ENCODE measurements at regions not wholly inside any gene's neighbourhood (a gene's known extent, or its start where the extent isn't known, plus 50 kb on each side); places are given as distances from the start of the nearest gene placed in this dataset.
"Not testable (repeated sequence)": the region's sequence is repeated elsewhere in the genome, so short reads cannot be mapped to it uniquely, and the experiment has no call there.

DNA sequence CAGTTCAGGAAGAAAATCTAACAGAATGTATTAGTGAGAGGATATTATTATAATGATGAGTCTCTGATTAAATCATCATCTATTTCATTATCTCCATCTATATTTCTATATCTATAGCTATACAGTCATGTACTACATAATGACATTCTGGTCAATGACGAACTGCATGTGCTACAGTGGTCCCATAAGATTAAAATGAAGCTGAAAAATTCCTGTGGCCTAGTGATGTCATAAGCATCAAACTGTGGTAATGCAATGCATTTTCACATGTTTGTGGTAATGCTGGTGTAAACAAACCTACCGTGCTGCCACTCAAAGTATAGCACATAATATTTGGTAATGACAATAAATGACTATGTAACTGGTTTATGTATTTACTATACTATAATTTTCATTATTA, 1127.9 kb upstream of the CHAC2 start:
- no peak for DNase-seq

DNA sequence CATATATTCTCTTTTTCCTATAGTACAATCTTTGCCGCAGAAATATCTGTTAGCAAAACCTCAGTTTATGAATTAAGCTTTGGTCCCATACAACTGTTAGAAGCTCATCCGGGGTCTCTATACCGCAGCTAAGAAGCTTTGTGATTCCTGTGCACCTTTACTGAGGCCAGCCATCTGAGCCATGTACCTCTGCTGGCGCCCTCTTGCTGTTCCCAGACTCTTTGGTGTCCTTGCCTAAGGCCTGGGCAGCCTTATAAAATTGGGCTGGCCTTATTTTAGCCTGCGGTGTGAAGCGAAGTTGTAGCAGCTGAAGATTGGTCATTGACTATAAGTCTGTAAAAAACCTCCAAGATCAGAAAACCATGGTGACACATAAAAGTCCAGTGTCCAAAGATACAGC, 1135.1 kb upstream of the CHAC2 start:
- no peak for DNase-seq

DNA sequence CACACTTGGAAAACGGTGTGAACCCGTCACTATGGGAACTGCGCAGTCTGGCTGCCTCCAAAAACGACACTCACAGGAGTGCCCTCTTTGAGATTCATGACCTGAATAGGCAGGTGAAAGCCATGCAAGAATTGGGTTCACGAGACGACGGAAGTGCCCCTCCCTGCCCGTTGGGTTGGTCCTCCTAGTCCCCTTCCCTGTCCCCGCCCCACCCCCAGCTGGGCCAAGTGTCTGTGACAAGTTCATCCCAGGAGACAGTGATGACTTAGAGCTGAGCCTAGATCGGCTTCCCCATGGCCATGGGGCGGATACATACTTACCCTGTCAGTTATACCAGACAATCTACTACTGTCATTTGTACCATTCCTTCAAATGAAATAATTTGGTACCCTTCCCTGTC, 1137.7 kb upstream of the CHAC2 start:
- DNase-seq: no peak

DNA sequence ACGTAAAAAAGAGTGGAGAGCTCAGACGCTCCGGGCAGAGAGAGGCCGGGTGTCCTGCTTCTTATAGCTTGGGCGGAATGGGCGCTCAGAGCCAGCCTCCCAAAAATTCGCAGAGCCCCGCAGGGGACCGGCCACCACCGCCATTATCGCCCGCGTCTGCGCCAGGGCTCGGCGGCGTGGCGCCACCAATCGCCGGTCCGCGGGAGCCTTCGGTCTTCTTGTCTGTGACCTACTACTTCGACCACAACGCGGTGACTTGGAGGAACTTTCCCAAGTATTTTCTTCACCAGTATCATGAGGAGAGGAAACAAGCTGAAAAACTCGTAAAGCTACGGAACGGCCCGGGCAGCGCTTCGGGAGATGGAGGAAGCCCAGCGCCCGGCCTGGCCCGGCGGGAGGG, 1138.1 kb upstream of the CHAC2 start:
- no peak for DNase-seq

DNA sequence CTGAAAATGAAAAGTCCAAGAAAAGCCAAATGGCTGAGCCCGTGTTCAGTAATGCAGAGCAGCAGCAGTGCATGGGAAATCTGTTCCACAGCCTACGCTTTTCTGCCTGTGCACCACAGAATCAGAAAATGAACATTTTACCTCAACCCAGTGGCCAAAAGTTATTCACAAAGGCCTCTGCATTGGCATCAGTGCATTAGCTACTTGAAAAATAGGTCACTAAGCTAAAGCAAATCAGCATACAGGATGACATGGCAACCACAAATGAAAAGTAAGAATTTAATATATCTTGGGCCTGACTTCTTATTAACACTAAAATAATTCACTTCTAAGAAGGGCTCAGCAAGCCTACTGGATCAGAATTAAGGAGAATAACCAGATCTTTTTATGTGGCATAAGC, 1145.3 kb upstream of the CHAC2 start:
- DNase-seq: no peak

DNA sequence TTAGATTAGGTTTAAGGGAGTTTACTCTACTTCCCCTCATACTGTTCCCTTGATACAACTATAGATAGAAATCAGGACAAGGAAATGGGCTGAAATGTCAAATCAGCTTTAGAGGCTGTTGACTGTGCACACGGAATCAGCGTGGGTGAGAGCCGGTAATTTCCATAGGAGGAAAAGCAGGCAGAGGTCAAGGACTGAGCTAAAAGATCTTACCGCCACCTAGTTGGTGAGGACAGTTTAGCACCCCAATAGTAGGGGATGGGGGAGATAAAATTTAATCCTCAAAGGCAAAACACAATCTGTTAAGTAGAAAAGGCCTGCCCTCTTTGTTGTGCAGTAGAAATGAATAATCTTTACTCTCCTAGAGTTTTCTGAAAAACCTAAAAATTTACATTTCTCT, 1154.5 kb upstream of the CHAC2 start:
- no peak for DNase-seq

DNA sequence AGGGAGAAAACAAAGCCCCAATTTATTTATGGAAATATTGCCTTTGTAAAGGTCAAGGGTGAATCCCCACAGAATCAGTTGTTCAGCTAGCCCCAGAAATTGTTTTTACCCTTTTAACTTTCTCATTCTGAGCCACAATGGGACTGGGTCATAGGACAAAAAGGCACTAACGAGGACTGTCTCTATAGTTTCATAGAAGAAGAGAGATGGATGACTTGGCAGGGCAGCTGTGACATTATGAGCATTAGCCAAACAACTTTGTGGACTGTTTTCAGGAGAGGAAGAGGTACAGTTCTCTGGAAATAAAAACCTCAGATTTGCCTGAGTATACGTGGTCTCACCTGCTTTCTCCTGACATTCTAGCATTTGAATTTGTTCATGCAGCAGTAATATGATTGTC, 1155.8 kb upstream of the CHAC2 start:
- DNase-seq: no peak

DNA sequence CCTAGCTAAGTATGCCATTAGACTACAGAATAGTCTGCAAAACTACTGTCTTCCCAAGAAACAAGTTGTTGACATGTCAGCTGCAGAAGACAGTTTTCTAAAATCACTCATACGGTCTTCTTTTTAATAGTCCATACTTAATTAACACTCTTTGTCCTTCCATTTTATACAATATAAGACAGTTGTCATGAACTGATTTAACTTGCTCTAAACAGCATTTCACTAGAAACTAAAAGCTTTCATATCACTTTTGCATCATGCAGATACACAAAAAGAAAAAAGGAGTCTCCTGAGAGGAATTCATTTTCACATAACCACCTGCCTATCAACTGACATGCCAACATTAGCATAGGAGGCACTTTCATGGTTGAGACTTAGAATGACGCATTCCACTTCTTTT, 1159.6 kb upstream of the CHAC2 start:
- DNase-seq: no peak

DNA sequence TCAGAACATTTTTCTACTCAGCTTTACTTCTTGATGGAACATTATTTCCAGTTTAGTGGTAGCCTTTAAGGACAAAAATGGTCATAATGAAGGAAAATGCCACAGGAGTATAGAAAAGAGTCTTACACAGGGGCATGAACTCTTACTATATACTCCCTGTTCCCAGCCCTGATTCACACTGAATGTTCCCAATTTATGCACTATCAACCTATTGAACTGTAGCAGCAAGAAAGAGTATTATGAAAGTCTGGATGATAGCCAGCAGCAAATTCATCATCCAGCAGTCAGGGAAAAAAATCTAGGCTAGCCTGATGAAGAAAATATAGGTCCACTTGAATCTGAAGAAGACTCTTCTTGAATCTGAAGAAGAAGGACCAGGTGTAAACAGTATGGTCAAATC, 1170.3 kb upstream of the CHAC2 start:
- DNase-seq: no peak

DNA sequence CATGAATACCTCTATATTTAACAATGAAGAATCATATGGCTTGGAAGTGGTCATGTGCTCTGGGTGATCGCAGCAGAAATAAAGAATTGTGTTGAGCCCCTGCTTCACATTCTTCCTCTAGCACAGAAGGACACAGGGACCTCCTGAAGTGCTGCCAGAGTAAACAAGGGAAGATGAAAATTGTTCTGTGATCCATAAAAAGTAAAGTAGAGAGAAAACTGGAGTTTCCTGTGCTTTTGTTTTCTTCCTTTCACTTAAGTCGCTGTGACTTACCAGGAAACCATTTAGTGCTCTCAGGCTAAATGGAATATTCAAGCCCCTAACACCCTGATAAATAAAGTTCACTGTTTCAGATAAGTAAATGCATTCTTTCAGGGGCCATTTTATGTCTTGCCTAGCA, 1173.6 kb upstream of the CHAC2 start:
- DNase-seq: no peak

DNA sequence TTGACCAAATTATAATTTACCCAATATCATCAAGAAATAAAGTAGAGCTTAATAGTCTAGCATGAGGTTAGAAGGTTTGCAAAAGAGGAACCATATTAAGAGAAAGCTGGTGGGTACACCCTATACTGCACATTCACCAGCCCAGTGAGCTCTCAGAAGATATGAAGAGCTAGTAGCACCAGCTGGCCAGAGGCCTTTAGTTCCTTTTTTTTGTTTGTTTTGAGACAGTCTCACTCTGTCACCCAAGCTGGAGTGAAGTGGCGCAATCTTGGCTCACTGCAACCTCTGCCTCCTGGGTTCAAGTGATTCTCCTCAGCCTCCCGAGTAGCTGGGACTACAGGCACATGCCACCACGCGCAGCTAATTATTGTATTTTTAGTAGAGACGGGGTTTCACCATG, 1183.5 kb upstream of the CHAC2 start:
- not testable (repeated sequence) for DNase-seq

DNA sequence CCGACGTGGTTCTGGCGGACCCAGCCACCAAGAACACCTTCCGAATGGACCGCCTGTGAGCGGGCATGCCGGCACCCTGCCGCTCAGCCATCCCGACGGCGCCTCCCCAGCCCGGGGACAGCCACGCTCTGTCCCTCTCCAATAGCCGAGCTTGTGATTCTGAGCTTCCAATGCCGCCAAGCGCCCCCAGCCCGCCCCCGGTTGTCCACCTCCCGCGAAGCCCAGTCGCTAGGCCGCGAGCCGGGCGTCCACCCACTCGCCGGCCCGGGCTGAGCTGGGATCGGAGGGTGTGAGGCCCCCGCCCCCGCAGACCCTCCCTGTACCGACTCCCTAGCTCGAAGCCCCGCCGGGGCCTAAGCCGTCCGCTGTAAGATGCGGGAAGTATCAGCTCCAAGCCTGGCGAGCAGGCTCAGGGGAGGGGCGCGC, 1195.1 kb upstream of the CHAC2 start:
- no peak for DNase-seq

DNA sequence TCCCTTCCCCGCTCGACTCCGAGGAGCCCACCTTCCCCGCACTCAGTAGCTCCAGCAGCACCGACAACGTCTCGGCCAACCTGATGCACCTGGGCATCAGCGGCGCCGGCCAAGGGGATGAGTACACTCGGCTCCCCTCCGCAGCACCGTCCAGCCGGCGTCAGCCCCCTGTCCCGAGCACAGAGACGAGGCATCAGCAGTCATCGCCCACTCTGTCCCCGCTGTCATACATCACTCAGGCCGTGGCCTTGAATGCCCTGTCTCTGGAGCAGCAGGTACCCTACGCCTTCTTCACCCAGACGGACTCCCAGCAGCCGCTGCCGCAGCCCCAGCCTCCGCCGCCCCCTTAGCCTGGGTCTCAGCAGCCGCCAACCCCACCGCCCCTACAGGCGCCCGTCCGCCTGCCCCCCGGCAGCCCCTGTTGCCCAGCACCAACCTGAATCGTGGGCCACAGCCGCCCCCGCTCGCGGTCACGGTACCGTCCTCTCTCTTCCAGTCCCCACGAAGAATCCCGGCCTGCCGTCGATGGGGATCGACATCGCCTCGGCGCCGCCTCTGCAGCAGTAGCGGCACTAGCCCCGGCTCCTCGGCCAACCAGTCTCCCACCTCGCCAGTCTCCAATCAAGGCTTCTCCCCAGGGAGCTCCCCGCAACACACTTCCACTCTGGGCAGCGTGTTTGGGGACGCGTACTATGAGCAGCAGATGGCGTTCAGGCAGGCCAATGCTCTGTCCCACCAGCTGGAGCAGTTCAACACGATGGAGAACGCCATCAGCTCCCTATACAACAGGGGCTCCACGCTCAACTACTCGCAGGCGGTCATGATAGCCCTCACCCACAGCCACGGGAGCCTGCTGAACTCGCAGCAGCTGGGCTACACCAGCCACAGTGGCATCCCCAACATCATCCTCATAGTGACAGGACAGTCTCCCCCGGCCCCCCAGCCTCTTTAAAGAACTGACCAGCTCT, 1195.9 kb upstream of the CHAC2 start:
- no peak for DNase-seq

DNA sequence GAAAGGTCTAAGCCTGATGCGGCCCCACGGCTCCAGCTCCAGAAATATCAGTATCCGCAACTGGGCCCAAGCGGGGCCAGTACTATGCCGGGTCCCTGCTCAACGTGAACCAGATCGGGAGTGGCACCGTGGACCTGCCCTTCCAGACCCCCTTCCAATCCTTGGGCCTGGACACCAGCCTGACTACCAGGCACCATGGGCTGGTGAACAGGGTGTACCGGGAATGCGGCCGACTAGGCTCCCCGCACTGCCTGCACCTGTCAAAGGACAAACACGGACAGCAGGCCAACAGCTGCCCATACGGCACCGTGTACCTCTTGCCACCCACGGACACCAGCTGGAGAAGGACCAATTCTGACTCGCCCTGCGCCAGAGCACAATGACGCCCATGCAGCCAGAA, 1196.9 kb upstream of the CHAC2 start:
- DNase-seq: no peak

DNA sequence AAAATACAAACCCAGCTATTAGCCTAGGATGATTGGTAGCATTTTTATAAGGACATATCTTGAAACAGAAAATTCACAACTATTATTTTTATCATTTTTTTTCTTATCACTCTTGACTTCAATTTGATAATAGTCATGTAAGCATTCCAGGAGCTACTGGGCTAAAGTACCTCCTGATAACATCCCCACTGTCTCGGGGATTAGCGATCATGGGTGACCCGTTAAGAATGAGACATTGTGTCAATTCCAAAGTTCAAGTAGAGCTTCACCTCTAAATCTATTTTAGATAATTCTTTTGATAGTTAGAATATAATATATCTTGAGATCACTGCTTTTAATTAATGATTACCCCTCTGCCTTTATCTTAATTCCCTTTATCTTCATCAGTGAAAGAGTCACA, 1204.5 kb upstream of the CHAC2 start:
- DNase-seq: no peak

DNA sequence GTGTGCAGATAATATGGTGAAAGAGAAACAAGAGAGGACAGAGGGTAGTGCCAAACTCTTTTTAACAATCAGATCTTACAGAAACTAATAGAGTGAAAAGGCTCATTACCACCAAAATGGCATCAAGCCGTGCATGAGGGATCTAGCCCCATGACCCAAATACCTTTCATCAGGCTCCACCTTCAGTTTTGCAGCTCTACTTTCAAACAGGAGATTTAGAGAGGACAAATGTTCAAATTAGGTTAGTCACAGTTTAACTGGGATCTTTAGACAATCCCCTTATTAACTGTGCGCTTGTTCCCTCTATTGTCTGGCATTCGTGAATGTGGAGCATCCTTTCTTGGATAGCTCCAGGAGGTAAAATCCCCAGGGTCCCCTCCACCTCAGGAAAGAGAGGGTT, 1209.3 kb upstream of the CHAC2 start:
- no peak for DNase-seq

DNA sequence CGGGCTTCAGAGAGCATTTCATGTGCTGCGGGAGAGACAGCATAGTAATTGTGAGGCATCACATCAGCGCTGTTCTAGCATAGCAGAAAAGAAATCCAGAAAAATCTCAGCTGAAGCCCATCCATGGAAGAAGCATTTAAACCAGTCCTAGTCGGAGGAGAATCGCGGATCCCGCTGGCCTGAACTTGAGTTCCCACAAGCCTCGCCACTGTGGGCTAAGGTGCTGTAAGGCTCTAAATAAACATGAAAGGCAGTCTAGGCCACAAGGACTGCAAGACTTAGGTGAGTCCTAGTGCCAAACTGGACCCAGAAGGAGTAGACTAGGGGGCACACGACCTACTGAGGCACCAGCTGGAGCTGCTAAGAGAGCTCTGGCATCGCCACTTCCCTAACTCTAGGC, 1225.3 kb upstream of the CHAC2 start:
- no peak for DNase-seq

DNA sequence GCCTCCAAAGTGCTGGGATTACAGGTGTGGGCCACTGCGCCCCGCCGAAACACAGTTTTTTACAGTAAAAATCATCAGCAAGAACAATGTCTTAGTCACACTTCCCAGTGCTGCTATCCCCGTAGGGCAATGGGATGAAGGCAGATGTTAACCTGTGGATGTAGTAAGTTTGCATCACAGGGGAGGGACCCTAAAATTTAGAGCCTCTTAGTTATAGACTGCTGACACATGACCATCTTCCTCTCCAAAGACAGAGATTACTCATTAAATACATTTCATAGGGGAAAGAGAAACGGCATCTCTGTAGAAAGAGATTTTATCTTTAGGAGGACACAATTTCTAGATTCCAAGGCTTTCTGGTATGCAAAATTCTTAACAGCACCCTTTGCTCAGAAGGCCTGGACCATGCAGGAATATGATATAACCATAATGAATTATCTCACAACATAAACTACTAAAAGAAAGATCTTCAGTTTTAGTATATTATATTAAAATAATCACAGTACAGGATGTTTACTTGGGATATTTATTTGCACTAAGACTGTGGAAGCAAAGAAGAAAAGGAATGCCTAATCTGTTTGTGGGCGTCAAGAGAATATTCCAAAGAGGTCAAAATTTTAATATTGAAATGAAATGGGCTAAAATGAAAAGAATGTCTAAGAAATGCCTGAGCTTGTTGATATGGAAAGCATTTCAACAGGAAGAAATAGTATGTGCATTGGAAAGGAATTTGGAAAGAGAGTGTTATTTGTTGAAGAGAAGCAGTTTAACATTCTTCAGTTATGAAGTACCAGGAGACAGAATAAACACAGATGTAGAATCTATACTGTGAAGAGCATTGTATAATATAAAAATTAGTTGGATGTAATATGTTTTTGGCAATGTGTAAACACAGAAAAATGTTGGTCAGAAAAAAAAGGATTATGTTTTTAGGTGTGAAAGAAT, 1228.3 kb upstream of the CHAC2 start:
- DNase-seq: no peak

DNA sequence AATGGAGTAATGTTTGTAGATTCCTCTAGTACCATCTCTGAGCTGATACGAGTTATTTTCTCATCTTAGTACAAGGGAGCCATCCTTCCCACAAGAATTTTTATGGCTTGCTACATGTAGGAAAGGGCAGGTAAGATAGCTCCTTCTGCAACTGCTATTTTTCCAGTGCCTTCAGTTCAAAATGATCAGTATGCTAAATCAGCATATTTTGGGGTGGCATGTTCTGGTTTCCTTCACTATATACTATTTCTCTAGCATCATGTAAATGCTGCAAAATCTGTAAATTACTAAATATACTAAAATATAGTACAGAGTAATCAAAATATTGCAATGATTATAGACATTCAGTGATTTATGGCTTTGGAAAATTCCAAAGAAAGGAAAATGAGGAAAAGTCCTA, 1230.0 kb upstream of the CHAC2 start:
- DNase-seq: no peak

DNA sequence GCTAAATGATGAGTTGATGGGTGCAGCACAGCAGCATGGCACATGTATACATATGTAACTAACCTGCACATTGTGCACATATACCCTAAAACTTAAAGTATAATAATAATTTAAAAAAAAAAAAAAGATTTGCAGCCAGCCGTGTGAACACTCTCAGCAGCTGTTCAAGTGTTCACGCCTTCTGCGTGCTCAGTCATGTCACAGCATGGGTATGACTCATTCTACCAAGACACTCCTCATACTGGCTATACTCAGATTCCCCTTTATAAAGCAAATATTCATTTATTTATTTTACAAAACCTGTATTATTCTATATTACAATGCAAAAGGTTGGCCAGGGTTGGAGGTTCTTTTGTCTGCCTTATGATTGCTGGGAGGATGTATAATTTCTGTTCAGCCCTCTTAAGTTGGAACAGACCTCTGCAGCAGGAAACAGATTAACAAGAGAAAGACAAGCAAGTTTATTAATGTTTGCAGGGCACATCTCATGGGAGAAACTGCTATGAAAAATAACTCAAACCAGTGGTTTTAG, 1230.6 kb upstream of the CHAC2 start:
- DNase-seq: no peak

DNA sequence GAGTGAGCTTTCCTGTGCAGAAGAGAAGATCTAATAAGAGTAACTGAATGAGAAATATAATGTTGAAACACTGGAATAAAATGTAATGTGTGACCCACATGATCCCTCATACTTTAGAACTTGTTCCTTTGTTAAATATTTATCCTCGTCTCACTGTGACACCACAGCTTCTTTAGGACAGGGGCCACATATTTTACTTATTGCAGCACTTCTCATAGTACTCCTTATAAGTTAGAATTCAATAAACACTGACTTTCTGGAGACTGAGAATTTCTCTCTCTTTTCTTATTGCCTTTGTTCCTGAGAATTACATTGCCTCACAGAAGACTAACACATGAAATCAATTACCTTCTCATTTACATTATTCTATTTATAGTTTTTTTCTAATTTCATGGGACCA, 1234.6 kb upstream of the CHAC2 start:
- DNase-seq: no peak

DNA sequence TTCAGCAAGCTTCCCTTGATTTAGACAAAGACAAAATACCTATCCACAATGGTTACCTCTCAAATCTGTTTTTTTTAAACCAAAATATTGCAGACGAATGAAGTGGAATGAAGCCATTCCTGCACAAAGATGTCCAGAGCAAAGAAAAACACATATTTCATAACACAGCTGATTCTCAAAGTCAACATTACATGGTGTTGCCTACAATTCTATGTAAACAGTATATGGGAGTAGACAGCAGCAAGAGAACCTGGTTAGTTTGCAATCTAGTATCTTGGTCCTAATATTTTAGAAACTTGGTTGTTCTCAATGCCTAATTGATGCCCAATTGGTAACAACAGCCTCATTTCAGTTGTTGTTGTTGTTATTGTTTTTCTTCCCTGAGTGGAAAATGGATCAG, 1240.9 kb upstream of the CHAC2 start:
- DNase-seq: no peak

DNA sequence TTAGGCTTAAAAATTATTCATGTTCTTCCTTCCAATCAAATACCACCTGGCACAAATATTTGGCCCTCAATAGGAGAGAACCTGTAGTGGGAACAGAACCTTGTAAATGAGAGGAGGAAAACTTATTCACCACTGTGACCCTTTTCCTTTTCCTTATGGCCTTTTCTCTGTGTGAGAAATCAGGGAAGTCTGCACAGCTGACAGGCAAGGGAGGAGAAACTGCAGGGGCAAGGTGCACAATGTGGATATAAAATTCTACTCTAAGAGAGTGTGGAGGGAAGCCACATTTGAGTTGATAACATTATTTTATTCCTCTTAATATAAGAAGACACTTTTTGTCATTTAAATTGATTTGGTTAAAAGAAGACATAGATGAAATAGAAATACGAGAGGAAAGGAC, 1247.0 kb upstream of the CHAC2 start:
- no peak for DNase-seq

DNA sequence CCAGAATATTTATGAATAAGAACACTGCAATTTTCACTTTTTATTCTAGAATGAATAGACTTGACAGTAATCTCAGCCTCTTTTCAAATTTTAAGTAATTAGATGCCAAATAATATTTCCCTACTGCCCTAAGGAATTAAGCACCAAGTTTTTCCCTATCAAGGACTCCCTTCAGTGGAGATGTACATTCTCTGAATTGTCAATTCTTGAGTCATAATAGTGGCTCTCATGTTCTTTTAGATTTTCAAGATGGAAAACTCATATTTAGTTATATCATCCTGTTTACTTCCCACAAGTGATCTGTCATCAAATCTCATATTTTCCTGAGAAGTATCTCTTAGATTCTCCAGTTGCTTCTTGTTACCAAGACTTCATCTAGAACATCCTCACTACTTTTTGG, 1248.9 kb upstream of the CHAC2 start:
- DNase-seq: no peak
